Mesenteric fat pad (tissue), 1 donor: ENCODE measurements at regions not wholly inside any gene's neighbourhood (a gene's known extent, or its start where the extent isn't known, plus 50 kb on each side); places are given as distances from the start of the nearest gene placed in this dataset.
"Not testable (repeated sequence)": the region's sequence is repeated elsewhere in the genome, so short reads cannot be mapped to it uniquely, and the experiment has no call there.

Source experiments
- DNase-seq: peaks from one replicate; pipeline ENCODE4 v3.0.0-alpha.2; 2020; ENCODE audit warnings: low spot score
- donor health status: DM: yes; HTN: yes; CAD: no.

DNA sequence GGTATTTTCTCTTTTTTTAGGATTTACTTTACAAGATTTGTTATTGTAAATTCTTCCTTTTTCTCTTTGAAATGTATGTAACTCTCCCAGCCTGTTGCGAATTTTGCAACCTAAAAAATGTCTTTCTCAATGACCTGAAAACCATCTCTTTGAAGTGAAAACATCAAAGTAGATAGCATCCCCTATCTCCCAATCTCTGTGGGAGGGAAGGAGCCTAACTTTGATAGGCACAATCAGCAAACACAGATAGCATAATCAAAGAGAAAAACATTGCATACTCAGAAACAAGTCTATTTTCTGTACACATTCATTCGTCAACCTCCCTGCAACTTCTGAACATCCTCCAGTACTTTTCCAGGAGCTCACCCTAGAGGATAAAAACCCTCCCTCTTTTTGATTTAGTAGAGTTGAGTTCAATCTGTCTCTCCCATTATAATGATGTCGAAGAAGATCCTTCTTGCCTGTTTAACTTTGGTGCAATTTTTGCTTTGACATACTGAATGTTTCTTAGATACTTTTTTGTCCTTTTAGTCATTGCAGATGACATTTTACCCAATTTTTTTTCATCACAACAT lies 849.2 kb upstream of the LRFN5 start:
- no peak for DNase-seq

GRCh38 chr14:40733206-40733605 lies 873.5 kb upstream of the LRFN5 start:
- no peak for DNase-seq

GRCh38 chr14:40727107-40727506 lies 879.6 kb upstream of the LRFN5 start:
- no peak for DNase-seq

DNA sequence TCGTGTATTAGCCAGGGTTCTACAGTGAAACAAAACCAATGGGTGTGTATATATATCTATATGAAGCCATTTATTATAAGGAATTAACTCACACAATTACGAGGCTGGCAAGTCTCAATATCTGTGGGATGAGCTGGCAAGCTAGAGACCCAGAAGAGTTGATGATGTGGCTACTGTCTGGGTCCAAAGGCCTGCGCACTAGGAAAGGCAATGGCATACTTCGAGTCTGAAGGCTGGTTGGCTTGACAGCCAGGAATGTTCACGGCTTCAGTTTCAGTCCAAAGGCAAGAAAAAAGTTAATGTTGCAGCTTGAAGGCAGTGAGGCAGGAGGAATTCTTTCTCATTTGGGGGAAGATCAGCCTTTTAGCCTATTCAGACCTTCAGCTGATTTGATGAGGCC lies 893.3 kb upstream of the LRFN5 start:
- DNase-seq: no peak

- DNase-seq: no peak
These were observed 909.4 kb upstream of the LRFN5 start for GRCh38 chr14:40697231-40697630.

- DNase-seq: no peak
These were observed 912.7 kb upstream of the LRFN5 start for GRCh38 chr14:40694023-40694422.

GRCh38 chr14:40691066-40691465 lies 915.6 kb upstream of the LRFN5 start:
- DNase-seq: no peak

DNA sequence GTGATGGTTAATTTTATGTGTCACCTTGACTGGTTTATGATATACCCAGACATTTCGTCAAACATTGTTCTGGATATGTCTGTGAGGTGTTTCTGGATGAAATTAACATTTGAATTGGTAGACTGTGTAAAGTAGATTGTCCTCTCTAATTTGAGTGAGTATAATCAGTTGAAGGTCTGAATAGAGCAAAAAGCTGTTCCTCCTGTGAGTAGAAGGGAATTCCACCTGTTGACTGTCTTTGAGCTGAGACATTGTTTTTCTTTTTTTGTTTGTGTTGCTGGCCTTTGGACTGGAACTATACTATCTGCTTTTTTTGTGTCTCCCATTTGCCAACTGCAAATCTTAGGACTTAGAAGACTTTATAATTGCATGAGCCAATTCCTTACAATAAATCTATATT lies 920.9 kb upstream of the LRFN5 start:
- no peak for DNase-seq

DNA sequence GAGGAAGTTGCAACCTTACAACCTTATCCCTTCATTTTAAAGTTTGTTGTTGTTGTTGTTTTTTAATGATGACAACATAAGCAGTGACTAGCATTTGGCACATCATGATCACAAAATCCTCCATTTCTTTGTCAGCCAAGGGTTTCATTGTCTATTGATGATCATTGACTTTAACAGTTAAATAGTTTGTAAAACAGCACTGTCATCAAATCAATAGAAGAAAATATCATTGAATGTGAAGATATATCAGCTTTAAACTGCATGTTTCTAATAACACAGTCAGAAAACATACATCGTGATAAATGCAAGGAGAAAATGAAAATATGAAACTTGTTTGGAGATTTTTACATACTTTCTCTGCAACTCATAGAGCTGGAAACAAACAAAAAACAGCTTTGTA lies 922.3 kb upstream of the LRFN5 start:
- DNase-seq: no peak

- DNase-seq: no peak
These were observed 924.4 kb upstream of the LRFN5 start for GRCh38 chr14:40682131-40682913.

GRCh38 chr14:40679256-40679655 lies 927.4 kb upstream of the LRFN5 start:
- DNase-seq: no peak

DNA sequence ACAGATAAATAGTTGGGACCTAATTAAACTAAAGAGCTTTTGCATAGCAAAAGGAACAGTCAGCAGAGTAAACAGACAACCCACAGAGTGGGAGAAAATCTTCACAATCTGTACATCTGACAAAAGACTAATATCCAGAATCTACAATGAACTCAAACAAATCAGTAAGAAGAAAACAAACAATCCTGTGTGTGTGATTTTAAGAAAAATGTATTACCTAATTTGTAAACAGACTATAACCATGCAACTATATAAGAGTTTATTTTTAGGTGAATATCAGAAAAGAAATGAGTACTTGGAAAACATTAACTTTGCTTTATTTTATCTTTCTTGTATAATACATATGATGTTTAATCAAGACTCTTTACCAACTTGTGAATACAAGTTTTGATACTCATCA lies 929.5 kb upstream of the LRFN5 start:
- not testable (repeated sequence) for DNase-seq

DNA sequence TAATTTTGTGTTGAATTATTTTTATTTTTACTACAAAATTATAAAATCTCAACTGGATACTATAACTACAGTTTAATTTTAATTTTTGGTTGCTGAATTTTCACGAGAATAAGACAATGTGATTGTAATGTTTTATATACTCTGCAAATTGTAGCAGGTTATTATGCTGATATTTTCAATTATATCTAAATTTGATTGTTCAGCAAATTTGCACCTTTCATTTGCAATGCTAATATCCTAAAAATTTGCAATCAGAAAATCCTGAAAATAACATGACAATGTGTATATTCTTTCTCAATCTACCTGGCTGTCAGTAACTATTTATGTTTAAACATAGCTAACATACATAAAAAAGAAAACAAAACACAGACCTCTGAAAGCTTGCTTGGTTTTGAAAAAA lies 932.2 kb upstream of the LRFN5 start:
- no peak for DNase-seq

- no peak for DNase-seq
These were observed 950.4 kb upstream of the LRFN5 start for GRCh38 chr14:40656311-40656710.

DNA sequence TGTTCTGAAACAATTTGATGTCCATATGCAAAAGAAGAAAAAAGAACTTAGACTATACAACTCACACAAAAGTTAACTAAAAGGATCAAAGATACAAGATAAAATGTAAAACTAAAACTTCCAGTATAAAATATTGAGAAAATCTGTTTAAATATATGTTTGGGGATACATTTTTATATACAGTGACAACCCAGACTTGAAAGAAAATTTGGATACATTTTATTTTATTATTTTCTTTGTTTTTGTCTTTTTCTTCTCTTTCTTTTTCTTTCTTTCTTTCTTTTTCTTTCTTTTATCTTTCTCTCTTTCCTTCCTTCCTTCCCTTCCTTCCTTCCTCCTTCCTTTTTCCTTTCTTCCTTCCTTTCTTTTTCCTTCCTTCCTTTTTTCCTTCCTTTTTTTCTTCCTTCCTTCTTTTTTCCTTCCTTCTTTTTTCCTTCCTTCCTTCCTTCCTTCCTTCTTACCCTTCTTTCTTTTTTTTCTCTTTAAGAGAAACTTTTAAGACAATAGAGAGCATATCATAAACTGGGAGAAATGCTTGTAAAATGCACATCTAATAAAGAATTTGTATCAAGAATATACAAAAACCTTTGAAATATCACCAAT lies 954.5 kb upstream of the LRFN5 start:
- DNase-seq: no peak

DNA sequence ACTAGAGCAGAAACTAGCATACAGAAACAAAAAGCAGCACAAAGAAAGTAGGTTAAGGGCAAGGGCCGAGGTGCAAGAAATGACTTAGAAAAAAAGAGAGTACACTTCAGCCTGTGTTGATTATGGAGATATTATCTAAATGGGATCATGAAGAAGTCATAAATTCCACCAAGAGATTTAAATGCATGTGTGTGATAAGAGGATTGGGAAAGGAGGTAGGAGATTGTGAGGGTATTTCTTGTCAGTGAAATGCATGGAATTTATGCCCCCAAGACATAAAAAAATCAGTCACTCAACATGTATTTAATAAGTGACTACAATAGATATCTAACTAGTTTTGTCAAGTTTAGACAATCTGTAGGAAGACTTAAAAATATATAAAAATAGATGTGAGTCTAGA lies 976.2 kb upstream of the LRFN5 start:
- no peak for DNase-seq

GRCh38 chr14:40629551-40630137 lies 977.0 kb upstream of the LRFN5 start:
- DNase-seq: not testable (repeated sequence)

DNA sequence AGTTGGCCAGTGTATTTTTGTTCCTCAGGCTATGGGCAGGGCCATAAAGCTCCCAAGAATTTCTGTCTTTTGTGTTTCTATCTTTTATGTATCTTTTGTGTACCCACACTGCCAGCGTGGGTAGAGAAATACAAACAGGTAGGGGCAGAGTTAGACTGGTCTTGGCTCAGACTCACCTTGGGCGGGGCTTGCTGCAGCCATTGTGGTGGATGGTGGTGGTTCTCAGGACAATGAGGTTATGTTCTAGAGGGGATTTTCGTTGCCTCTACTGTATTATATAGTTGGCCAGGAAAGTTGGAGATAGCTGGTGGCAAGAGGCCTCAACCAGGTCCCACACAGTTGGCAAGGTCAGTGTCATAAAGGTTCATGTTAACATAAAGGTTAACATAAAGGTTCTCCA lies 977.5 kb upstream of the LRFN5 start:
- DNase-seq: no peak

DNA sequence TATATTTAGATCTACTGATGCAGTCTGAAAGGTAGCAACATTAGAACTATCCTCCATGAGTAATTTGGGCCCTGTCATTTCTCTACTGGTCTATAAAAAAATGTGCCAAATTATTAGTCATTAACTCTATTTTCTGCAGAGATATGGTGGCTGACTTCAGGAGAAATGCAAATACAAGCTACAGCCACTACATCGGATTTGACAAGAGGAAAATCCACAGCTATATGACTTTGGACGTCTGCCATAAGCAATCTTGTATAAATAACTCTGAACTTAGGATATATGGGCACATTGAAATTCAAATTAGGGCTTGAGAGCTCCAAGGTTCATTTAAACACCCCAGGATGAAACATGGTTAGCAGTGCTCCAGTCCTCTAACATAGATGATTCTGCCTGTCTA lies 983.0 kb upstream of the LRFN5 start:
- DNase-seq: no peak

DNA sequence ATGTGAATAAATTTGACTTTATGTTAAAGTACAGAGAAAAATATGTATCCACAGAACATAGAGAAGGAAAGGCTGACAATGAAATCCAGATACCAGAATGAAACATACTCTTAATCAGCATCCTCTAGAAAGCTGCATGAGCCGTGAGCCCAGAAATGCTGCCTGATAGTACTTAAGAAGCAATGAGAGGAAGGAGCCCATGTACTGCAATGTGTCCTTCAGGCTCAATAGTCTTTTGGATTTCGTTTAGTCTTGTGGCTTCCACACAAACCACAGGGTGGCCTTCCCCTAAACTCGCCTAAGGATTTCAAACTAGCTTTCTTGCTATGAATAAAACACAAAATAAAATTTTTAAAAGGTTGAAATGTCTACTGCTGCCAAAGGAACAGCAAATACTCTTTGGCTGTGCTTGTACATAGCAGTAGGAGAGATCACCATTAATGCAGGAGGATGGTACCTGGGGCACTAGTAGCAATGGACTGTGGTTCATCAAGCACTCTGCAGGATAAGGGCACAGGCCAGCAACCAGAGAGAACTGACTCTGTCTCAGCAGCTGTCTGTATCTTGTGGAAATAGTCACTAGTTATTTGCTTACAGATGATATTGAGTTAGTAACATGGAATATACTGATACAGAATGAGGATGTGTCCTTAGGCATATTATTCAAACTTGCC lies 988.3 kb upstream of the LRFN5 start:
- DNase-seq: no peak

DNA sequence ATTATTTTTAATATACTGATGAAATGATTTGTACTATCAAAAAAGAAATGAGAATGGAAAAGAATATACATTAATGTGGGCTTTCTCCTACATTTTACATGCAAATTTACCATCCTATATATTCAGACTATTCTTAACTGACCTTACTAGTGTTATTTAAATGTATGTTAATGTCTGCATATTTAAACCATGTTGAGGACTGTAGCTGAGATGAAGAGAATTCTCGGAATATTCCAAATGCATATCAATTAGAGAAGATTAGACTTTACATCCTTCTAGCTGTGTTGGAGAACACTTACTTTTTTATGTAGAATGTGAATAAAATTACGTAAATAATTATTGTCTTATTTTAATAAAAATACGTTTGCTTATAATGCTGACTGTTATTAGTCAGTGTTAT lies 990.1 kb upstream of the LRFN5 start:
- no peak for DNase-seq

- no peak for DNase-seq
These were observed 1005.6 kb upstream of the LRFN5 start for GRCh38 chr14:40601063-40601462.
